Adrenal gland (tissue), 5 donors: ENCODE measurements at regions not wholly inside any gene's neighbourhood (a gene's known extent, or its start where the extent isn't known, plus 50 kb on each side); places are given as distances from the start of the nearest gene placed in this dataset.

Experiments
- POLR2A ChIP-seq, 2 donors: fragments of 450-650 bp; IDR thresholded peaks; one replicate each; pipeline ENCODE4 v1.6.1; 2017; ENCODE audit warnings: antibody characterized with exemption in 2 of 2, mild to moderate bottlenecking in 2 of 2, moderate library complexity in 1 of 2
- TF ChIP-seq, protein P1 (sequence below), 6 experiments: fragments of 450-650 bp in 4 of 6; fragments of 200-600 bp in 2 of 6; sonication (generic) in 1 of 6; IDR thresholded peaks; 1 replicate in 5 of 6; 2 replicates in 1 of 6; pipeline versions ENCODE4 v1.5.1 to v1.8.0; 2016 to 2021; ENCODE audit warnings: antibody characterized with exemption in 6 of 6, mild to moderate bottlenecking in 2 of 6, moderate library complexity in 1 of 6
- donor health status: DM: no; HTN: no; CAD: no.

DNA sequence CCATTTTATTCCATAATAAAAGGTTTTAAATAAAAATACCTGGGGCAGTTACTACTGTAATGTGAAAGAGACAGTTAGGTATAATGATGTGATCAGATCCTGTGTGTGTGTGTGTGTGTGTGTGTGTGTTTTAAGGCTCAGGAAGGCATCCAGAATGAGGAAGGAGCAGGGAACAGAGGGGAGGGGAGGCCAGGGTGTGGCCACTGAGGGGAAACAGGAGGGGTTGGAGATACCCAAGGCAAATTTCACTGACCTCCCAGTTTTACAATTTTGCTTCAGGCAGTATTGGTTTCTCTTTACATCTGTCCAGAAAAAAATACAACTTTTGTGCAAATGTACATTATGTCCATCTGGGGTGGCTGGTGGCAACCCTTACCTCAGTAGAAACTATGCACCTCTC lies 163.5 kb upstream of the FBXO11 start:
- TF ChIP-seq, protein P1, sequence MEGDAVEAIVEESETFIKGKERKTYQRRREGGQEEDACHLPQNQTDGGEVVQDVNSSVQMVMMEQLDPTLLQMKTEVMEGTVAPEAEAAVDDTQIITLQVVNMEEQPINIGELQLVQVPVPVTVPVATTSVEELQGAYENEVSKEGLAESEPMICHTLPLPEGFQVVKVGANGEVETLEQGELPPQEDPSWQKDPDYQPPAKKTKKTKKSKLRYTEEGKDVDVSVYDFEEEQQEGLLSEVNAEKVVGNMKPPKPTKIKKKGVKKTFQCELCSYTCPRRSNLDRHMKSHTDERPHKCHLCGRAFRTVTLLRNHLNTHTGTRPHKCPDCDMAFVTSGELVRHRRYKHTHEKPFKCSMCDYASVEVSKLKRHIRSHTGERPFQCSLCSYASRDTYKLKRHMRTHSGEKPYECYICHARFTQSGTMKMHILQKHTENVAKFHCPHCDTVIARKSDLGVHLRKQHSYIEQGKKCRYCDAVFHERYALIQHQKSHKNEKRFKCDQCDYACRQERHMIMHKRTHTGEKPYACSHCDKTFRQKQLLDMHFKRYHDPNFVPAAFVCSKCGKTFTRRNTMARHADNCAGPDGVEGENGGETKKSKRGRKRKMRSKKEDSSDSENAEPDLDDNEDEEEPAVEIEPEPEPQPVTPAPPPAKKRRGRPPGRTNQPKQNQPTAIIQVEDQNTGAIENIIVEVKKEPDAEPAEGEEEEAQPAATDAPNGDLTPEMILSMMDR (IDR thresholded peaks at IDR 0.05) = no peak
- no peak for TF ChIP-seq POLR2A (IDR thresholded peaks at IDR 0.05)
